Astrocyte (in vitro differentiated cells and primary cell): ENCODE measurements at regions not wholly inside any gene's neighbourhood (a gene's known extent, or its start where the extent isn't known, plus 50 kb on each side); places are given as distances from the start of the nearest gene placed in this dataset.

Experiments
- DNase-seq: peaks from one replicate; pipeline ENCODE4 v3.0.0-alpha.2; 2010; ENCODE audit warnings: low read depth
- FAIRE-seq: peaks from 2 replicates; lab custom pipeline; 2011; peaks lifted over from hg19 to GRCh38; lab: Jason Lieb, UNC
- H2AFZ ChIP-seq: 2 replicates; pipeline ENCODE4 v1.6.0; 2012; ENCODE audit warnings: low read depth, low read length, inconsistent platforms
- H3K27ac ChIP-seq: 2 replicates; pipeline ENCODE4 v1.5.1; 2011; ENCODE audit warnings: low read depth, low read length, inconsistent platforms
- H3K27me3 ChIP-seq: 2 replicates; pipeline ENCODE4 v1.6.0; 2011; ENCODE audit warnings: low read length, inconsistent platforms; ENCODE audit not compliant: insufficient read depth
- H3K36me3 ChIP-seq: 2 replicates; pipeline ENCODE4 v1.5.1; 2011; ENCODE audit warnings: low read length, inconsistent platforms; ENCODE audit not compliant: insufficient read depth
- H3K4me1 ChIP-seq: 2 replicates; pipeline ENCODE4 v1.5.1; 2011; ENCODE audit warnings: low read length, inconsistent platforms; ENCODE audit not compliant: insufficient read depth
- H3K4me2 ChIP-seq: 2 replicates; pipeline ENCODE4 v1.6.0; 2012; ENCODE audit warnings: low read length, inconsistent platforms
- H3K4me3 ChIP-seq: 2 replicates; pipeline ENCODE4 v1.5.1; 2011; ENCODE audit warnings: low read depth, mild to moderate bottlenecking, low read length, inconsistent platforms; ENCODE audit not compliant: insufficient read depth
- H3K79me2 ChIP-seq: 2 replicates; pipeline ENCODE4 v1.6.0; 2012; ENCODE audit warnings: mild to moderate bottlenecking, low read length, inconsistent platforms; ENCODE audit not compliant: insufficient read depth
- H3K9ac ChIP-seq: 2 replicates; pipeline ENCODE4 v1.6.0; 2012; ENCODE audit warnings: mild to moderate bottlenecking, low read length, inconsistent platforms
- H3K9me3 ChIP-seq: 2 replicates; pipeline ENCODE4 v1.5.1; 2012; ENCODE audit warnings: low read depth, mild to moderate bottlenecking, low read length, inconsistent platforms; ENCODE audit not compliant: insufficient read depth
- H4K20me1 ChIP-seq: 2 replicates; pipeline ENCODE4 v1.6.0; 2012; ENCODE audit warnings: low read length, inconsistent platforms; ENCODE audit not compliant: insufficient read depth
- H3K27ac Mint-ChIP-seq: one replicate; pipeline ENCODE4 v1.8.0; 2021; ENCODE audit warnings: mild to moderate bottlenecking, mixed read lengths; ENCODE audit not compliant: unreplicated experiment
- H3K27me3 Mint-ChIP-seq: one replicate; pipeline ENCODE4 v1.8.0; 2021; ENCODE audit warnings: low read depth, mixed read lengths; ENCODE audit not compliant: unreplicated experiment
- H3K36me3 Mint-ChIP-seq: one replicate; pipeline ENCODE4 v1.8.0; 2021; ENCODE audit warnings: low read depth, mixed read lengths; ENCODE audit not compliant: unreplicated experiment
- H3K4me1 Mint-ChIP-seq: one replicate; pipeline ENCODE4 v1.8.0; 2021; ENCODE audit warnings: low read depth, mixed read lengths; ENCODE audit not compliant: unreplicated experiment
- H3K4me3 Mint-ChIP-seq: one replicate; pipeline ENCODE4 v1.8.0; 2021; ENCODE audit warnings: mild to moderate bottlenecking, moderate library complexity, mixed read lengths; ENCODE audit not compliant: unreplicated experiment
- H3K9me3 Mint-ChIP-seq: one replicate; pipeline ENCODE4 v1.8.0; 2021; ENCODE audit warnings: mild to moderate bottlenecking, mixed read lengths; ENCODE audit not compliant: unreplicated experiment
- EZH2 ChIP-seq: IDR thresholded peaks from 2 replicates; pipeline ENCODE4 v1.6.1; 2012; ENCODE audit warnings: mild to moderate bottlenecking, low read length, inconsistent platforms; ENCODE audit not compliant: insufficient read depth
- TF ChIP-seq, protein P1 (sequence below): IDR thresholded peaks from 2 replicates; pipeline ENCODE4 v1.5.1; 2011; ENCODE audit warnings: low read depth, mild to moderate bottlenecking, inconsistent platforms, low read length, moderate library complexity; ENCODE audit not compliant: insufficient read depth

DNA sequence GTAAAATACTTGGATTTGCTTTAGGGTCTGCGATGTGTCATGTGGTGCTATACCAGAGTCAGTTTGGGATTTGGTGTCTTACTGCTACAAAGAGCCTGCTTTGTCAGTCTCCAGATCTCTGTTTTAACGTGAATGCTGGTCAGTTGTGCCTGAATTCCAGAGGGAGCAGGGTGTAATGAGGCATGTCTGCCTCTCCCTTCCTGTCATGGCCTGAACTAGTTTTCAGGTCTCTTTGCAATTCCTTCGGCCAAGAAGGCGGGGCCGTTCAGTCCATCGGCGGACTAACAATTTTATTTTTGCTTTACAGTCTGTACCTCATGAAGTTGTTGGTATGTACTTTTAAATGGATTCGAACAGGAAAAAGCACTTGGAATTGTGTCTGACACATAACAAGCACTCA lies 465.1 kb upstream of the ADARB2 start:
- H3K27me3 ChIP-seq, result no peaks in the 10 kb centered on the region
- DNase-seq (peak; percentile 41), FAIRE-seq (no peak)
- no peaks in the 10 kb centered on the region for H4K20me1 ChIP-seq
- no peak overlapping the region for H3K9ac ChIP-seq
- no peaks in the 10 kb centered on the region for H3K36me3 ChIP-seq
- no peaks in the 10 kb centered on the region for H3K27me3 Mint-ChIP-seq
- no peaks in the 10 kb centered on the region for H3K9me3 Mint-ChIP-seq
- H3K4me3 Mint-ChIP-seq, result no peak overlapping the region
- H3K27ac Mint-ChIP-seq, result no peak overlapping the region
- peaks cover 5% of the 10 kb centered on the region for H3K4me1 Mint-ChIP-seq
- no peaks in the 10 kb centered on the region for H3K79me2 ChIP-seq
- no peak overlapping the region for H2AFZ ChIP-seq
- no peaks in the 10 kb centered on the region for H3K36me3 Mint-ChIP-seq
- H3K4me3 ChIP-seq, result no peak overlapping the region
- H3K4me1 ChIP-seq, result no peaks in the 10 kb centered on the region
- peak overlapping the region; percentile 8 for H3K4me2 ChIP-seq
- H3K27ac ChIP-seq, result no peak overlapping the region
- TF ChIP-seq, protein P1, sequence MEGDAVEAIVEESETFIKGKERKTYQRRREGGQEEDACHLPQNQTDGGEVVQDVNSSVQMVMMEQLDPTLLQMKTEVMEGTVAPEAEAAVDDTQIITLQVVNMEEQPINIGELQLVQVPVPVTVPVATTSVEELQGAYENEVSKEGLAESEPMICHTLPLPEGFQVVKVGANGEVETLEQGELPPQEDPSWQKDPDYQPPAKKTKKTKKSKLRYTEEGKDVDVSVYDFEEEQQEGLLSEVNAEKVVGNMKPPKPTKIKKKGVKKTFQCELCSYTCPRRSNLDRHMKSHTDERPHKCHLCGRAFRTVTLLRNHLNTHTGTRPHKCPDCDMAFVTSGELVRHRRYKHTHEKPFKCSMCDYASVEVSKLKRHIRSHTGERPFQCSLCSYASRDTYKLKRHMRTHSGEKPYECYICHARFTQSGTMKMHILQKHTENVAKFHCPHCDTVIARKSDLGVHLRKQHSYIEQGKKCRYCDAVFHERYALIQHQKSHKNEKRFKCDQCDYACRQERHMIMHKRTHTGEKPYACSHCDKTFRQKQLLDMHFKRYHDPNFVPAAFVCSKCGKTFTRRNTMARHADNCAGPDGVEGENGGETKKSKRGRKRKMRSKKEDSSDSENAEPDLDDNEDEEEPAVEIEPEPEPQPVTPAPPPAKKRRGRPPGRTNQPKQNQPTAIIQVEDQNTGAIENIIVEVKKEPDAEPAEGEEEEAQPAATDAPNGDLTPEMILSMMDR, result no peak
- no peak for TF ChIP-seq EZH2
- peaks cover 2% of the 10 kb centered on the region for H3K9me3 ChIP-seq

- peaks cover 5% of the 10 kb centered on the region for H3K4me1 Mint-ChIP-seq
- Histone ChIP-seq H3K36me3 (no peaks in the 10 kb centered on the region), H3K27ac (no peak overlapping the region), H3K4me2 (no peak overlapping the region), H3K4me1 (no peaks in the 10 kb centered on the region), H3K79me2 (no peaks in the 10 kb centered on the region), H3K27me3 (no peaks in the 10 kb centered on the region), H3K4me3 (no peak overlapping the region), H3K9ac (no peak overlapping the region), H2AFZ (no peak overlapping the region), H3K9me3 (no peaks in the 10 kb centered on the region), H4K20me1 (no peaks in the 10 kb centered on the region)
- H3K36me3 Mint-ChIP-seq, result no peaks in the 10 kb centered on the region
- no peak overlapping the region for H3K27ac Mint-ChIP-seq
- H3K9me3 Mint-ChIP-seq, result no peaks in the 10 kb centered on the region
- DNase-seq (no peak), FAIRE-seq (no peak)
- H3K27me3 Mint-ChIP-seq, result no peaks in the 10 kb centered on the region
- TF ChIP-seq, protein P1, result no peak
- TF ChIP-seq EZH2, result no peak
- H3K4me3 Mint-ChIP-seq, result no peak overlapping the region
Measured at GRCh38 chr10:2201534-2202099, 464.3 kb upstream of the ADARB2 start.

GRCh38 chr10:2197663-2198062 lies 460.3 kb upstream of the ADARB2 start:
- no peak overlapping the region for H3K4me2 ChIP-seq
- H3K9me3 Mint-ChIP-seq, result no peaks in the 10 kb centered on the region
- no peaks in the 10 kb centered on the region for H3K9me3 ChIP-seq
- H3K36me3 ChIP-seq, result no peaks in the 10 kb centered on the region
- no peaks in the 10 kb centered on the region for H3K27me3 ChIP-seq
- H3K4me3 ChIP-seq, result no peak overlapping the region
- no peak overlapping the region for H3K4me3 Mint-ChIP-seq
- FAIRE-seq (no peak), DNase-seq (no peak)
- H3K27me3 Mint-ChIP-seq, result no peaks in the 10 kb centered on the region
- H3K79me2 ChIP-seq, result no peaks in the 10 kb centered on the region
- H4K20me1 ChIP-seq, result no peaks in the 10 kb centered on the region
- no peak overlapping the region for H2AFZ ChIP-seq
- H3K4me1 ChIP-seq, result no peaks in the 10 kb centered on the region
- H3K27ac ChIP-seq, result no peak overlapping the region
- H3K4me1 Mint-ChIP-seq, result peaks cover 5% of the 10 kb centered on the region
- H3K36me3 Mint-ChIP-seq, result no peaks in the 10 kb centered on the region
- H3K9ac ChIP-seq, result no peak overlapping the region
- no peak overlapping the region for H3K27ac Mint-ChIP-seq
- no peak for TF ChIP-seq EZH2
